HG03196 (cell line): ENCODE measurements at regions not wholly inside any gene's neighbourhood (a gene's known extent, or its start where the extent isn't known, plus 50 kb on each side); places are given as distances from the start of the nearest gene placed in this dataset.
"Not testable (repeated sequence)": the region's sequence is repeated elsewhere in the genome, so short reads cannot be mapped to it uniquely, and the experiment has no call there.

Experiments
- ATAC-seq: cut with Tn5 transposase; IDR thresholded peaks from one replicate; pipeline ENCODE4 v1.9.1; 2021; ENCODE audit not compliant: unreplicated experiment

DNA sequence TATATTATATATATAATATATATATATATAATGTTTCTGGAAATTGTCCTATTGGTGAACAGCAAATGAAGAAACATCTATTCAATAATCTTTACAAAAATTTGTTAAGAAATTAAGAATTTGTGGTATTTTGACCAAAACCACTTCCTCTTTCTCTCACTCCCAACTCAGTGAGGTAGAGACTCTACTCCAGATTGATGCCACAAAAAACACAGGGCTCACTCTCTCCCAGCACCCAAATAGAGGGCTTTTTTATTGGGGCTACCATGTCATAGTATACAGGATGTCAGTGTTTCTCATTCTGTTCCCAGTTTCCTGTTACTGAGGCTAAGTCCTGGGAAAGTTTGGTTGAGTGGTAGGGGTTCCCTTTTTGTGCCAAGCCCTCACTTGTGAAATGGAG is 1155.4 kb downstream of the BCL11A start:
- ATAC-seq: no peak

DNA sequence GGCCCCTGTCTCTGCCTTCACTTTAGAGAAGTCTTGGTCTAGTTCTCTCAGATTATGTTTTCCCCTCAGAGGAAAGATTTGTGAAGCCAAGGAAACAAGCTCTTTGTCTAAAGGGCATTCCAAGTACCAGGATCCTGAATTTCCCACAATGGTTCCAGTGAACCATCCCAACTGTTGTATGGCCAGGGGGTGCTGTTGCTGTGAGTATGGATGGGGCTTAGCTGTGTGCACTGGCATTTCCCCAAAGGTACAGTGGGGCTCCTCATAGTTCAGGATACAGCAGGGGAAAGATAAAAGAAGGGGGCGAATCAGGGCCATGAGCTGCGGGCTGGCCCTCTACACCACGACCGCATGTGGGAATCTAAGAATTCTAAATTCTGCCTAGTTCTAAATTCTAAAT is 1154.0 kb upstream of the FANCL start:
- ATAC-seq: no peak

DNA sequence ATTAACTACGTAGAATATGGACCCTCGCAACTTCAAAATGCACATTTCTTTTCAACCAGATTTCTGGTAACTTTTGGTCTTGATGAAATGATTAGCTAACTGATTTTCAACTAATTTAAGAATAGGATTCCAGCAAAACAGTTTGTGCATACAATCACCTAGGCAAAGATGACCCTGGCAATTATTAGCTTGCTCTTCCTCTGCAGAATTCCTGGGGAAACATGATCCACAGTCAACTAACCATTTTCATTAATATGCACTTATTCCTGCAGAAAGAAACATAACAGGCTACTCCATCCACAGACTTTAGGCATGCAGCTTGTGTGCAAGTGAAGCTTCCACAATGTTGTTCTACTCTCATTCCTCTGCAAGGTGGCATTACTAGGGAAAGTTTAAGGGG is 1150.8 kb upstream of the FANCL start:
- no peak for ATAC-seq

DNA sequence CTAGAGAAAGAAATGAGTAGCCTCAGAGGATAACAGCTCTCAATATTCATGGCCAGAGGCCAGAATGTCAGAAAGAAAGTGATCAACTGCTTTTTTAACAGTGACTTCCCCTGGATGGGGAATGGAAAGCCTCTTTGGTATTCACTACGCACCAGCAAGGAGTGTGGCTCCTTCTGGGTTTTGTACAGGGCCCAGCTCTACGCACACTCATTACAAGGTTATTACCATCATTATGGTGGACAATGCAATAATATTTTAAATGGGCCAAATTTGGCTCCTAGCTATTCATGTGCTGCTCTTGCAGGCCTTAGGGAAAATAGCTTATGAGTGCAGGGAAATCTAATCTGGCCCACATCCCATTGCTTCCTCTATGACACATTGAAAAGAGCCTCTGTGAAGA is 1149.5 kb upstream of the FANCL start:
- no peak for ATAC-seq

DNA sequence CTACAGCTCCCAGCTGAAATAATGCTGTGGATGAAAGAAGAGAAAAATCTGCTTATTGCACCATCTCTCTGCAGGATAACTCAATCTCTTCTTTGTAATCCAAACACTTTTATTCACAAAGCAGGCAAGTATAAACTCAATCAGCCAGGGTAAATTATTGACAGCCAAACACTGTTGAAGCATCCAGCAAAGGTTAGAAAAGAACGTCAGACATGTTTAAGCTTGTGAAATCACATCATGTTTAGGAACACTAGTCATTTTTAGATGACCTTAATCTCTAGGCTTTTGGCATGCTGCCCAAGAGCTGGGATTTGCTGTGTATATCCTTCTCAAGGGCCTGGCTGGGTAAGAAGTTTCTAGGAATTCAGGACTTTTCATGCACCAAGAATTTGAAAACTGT is 1148.1 kb upstream of the FANCL start:
- ATAC-seq: no peak

DNA sequence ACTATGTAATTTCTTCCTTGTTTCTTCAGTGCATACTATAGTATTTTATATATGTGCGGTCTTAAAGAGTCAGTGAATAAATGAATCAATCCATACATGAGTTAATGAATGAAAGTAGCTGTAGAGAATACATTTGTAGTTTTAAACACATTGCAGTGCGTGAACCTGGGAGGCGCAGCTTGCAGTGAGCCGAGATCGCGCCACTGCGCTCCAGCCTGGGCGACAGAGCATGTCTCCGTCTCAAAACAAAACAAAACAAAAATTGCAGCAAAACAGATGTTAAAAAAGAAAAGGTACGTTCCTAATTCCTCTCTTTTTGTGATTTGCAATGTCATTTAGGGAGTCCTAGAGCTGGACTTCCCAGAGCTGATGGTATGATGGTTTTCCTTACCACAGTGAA is 1144.8 kb upstream of the FANCL start:
- ATAC-seq: no peak

DNA sequence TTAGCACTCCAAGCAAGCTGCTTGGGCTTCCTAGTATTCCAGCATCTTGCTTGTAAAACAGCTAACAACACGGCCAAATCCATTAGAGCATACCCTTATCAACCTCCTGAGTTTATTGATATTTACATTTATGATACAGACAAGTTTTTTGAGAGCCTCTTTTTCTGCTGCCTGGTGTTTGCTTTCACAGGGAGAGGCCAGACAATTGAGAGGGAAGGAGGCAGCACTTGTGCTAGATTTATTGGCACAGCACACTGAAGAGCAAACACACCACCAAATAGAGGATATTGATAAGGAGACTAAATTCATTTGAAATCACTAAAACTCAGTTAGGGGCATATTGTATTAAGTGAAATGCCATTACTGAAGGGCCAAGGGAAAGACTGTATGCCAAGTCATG is 1142.3 kb upstream of the FANCL start:
- ATAC-seq: no peak

DNA sequence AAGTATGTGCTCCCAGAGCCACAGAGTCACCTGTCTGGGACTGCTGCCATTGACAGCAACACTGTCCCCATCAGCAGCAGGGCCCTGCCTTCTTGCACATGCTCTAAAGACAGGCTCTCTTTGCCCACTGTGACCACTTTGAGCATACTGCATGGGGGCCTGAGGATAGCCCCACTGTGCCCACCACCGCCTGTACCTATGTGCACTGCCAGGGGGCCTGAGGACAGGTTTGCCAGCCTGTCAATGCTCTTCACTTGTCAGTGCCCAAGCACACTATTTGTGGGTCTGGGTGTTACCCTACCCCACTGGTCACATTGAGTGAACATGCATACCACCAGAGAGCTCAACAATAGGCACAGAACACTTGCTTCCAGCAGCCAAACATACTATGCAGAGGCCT is 1137.0 kb upstream of the FANCL start:
- no peak for ATAC-seq

DNA sequence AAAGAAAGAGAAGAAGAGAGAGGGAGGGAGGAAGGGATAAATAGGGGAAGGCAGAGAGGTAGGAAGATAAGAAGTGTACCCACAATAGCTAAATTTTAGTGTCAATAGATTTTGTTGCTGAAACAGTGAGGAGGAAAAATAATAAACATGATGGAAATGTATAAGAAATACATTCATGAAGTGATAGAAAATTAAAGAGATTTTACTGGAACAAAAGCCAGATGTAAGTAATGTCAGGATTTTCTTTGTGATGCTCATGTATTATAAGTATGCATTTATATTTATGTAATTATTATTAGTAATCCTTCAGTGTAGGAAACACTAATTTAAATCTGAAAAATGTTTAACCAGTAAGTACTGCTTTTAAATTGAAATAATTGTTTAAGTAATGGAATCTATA is 1125.2 kb upstream of the FANCL start:
- ATAC-seq: no peak

DNA sequence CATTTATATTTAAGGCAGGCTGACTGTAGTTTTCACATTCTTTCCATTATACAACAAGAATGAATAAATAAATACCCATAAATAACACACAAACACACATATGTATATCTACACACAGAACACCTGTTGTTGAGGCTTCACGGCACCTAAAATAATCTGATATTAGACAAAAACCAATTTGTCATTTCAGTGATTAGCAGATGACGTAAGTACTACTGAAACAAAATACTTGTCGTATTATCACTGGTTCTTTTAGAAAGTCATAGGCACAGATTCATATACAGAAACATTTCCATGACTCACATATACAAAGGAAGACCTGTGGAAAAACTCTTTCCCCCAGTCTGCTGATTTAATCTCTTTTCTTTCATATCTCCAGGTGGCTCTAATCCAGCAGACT is 1113.4 kb upstream of the FANCL start:
- no peak for ATAC-seq

DNA sequence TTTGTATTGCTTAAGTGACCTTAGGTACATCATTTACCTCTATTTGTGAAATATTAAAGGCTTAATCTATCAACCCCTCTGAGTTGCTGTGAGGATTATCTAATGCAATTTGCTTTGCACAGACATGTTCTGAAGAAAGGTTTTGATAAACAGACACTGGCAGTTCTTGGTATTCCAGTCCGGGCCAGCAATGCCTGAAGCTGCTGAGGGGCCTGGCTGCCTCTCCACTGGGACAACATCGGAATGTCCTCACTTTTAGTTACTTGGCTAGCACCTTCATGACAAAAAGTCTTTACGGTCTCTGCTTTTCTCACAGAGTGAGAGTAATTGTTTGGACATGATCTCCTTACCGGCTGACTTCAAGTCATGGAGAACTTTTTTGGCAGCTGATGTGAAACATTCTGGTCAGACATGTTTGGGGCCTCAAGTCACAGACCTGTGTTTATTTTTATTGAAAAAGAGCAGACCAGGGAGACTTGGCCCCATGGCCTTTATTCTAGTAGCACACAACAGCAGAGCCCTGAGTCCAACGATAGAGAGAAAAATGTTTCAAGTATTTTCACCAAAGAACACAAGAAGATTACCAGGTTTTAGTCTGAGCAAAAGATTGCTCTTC is 1112.3 kb upstream of the FANCL start:
- no peak for ATAC-seq

DNA sequence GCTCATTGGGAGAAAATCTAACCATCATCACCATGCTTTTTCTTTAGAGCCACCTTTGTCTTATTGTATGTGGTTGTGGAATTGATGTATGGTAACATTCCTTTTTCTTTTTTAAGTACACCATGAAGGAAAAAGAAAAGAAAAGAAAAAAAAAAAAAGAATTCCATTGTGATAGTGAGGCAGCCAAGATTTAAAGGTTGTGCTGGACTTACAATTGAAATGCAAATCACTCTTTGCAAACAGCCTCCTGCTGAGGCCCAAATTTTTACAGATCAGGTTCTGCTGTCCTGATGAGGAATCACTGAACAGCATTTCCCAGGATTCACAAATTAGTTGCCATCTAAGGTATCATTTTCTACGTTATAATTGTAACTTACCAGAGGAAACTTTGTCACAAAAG is 1101.0 kb upstream of the FANCL start:
- ATAC-seq: no peak

DNA sequence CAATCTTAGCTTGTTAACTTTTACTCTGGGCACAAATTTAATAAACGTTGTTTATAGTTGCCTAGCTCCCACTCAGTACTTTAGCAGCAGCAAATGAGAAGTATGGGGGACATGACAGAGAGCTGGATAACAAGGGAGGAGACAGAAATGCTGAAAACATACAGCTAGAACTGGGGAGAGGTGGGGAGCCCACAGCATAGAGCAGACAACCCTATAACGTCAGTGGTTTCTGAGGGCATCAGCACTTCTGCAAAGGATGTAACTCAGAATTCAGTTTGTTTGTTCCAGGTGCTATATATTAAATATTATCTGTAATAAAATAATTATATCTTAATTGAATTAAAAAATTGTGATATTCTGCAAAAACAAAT is 1098.7 kb upstream of the FANCL start:
- ATAC-seq: no peak

DNA sequence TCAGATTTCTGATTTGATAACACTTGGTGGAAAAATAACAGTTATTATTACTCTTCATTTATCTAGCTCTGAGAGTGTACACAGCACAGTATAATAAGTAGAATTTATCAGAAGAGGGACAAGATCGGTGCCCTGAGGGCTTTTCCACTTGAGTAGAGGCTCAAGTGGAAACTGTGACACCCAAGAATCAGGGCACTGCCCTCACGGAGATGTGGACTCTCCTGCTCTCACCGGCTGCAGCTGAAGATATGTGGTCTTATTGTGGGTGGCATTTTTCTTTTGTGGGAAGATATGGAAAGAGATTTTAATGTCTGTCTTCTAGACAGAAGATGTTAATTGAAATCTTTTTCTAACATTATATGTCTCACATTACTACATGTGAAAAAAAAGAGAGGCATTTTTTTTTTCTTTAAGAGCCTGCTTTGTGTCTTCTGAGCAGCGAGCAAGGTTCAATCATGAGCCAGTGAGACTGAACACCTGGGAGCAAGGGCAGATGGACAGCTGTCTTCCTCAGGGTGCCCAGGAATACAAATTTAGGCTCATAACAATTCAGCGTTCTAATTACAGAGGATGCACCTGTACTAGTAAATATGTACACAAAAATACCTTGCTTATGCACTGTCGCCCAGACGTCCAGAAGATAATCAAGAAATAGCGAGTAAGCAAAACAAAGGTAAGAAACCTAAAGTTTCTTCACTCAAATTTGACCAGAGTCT is 1098.2 kb upstream of the FANCL start:
- ATAC-seq: no peak

DNA sequence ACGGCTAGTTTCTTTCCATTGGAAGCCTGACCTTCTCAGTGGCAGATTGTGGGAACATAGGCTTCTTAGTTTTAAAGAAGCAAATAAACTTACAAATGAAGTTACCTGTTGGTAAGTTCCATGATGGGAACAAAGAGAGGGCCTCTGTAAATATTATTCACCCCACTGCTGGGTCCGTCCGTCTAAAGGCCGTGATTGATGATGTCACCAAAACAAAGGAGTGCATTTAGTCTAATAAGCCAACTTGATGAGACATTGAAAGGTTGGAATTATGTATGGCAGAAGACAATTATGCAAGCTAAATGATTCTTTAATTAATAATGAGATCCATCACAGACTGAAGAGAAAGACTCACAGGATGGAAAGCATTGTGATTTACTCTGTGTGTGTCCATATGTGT is 1091.9 kb upstream of the FANCL start:
- no peak for ATAC-seq

DNA sequence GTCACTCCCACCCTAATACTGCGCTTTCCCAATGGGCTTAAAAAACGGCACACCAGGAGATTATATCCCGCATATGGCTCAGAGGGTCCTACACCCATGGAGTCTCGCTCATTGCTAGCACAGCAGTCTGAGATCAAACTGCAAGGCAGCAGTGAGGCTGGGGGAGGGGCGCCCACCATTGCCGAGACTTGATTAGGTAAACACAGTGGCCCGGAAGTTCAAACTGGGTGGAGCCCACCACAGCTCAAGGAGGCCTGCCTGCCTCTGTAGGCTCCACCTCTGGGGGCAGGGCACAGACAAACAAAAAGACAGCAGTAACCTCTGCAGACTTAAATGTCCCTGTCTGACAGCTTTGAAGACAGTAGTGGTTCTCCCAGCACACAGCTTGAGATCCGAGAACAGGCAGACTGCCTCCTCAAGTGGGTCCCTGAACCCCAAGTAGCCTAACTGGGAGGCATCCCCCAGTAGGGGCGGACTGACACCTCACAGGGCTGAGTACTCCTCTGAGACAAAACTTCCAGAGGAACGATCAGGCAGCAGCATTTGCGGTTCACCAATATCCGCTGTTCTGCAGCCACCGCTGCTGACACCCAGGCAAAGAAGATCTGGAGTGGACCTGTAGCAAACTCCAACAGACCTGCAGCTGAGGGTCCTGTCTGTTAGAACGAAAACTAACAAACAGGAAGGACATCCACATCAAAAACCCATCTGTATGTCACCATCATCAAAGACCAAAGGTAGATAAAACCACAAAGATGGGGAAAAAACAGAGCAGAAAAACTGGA is 1085.6 kb upstream of the FANCL start:
- not testable (repeated sequence) for ATAC-seq

DNA sequence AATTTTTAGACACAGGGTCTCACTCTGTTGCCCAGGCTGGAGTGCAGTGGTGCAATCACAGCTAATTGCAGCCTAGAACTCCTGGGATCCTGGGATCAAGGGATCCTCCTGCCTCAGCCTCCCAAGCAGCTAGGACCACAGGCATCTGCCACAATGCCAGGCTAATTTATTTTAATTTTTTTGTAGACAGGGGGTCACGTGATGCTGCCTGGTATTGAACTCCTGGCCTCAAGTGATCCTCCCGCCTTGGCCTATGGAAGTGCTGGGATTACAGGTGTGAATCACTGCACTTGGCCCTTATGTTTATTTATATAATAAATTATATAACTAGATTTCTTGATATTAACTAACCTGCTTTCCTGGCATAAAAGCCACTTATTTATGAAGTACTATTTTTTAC is 1081.7 kb upstream of the FANCL start:
- no peak for ATAC-seq

DNA sequence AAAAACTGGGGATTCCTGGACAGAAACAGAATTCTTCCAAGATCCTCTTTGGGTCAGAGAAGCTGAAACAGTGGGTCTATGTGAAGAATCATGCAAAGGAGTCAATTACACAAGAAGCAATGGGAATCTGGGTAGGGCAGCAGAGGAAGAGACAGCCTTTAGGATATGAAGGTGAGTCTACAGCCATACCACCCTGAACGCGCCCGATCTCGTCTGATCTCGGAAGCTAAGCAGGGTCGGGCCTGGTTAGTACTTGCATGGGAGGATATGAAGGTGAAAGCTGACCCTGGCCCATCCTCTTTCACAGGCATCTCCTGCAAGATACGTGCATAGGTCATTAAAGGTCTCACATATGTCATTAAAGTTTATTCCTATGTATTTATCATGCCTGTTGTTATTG is 1080.9 kb upstream of the FANCL start:
- ATAC-seq: no peak

DNA sequence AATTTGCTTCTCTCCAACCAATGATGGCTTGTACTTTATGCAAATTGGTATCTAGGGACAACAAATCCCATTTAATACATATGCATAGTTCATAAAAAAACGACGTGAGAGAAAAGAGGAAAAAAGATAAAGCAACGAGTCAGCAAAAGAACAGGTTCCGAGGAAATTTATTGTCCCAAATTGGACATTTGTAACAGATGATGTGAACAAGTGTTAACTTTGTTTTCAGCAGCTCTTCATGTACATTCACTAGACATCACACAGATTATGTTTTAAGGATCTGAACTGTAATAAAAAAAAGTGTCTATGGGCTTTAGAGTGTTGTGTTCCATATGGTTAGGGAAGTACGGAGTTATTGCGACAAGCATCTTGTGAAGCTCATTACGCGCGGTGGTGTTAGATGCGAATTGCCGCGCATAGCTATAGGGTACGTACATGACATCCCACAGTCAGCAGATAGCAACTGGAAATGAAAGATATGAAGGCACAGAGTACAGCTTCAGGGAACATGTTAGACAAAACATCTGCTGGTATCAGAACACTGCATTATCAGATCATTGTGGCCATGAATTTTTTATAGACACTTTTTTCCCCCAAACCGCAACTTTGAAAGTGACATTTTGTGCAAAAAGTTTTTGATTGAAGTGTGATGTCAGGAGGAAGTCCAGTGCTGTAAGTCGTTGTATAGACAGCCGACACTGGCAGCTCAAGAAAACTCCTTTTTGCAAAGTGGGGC is 1073.1 kb upstream of the FANCL start:
- ATAC-seq: no peak

DNA sequence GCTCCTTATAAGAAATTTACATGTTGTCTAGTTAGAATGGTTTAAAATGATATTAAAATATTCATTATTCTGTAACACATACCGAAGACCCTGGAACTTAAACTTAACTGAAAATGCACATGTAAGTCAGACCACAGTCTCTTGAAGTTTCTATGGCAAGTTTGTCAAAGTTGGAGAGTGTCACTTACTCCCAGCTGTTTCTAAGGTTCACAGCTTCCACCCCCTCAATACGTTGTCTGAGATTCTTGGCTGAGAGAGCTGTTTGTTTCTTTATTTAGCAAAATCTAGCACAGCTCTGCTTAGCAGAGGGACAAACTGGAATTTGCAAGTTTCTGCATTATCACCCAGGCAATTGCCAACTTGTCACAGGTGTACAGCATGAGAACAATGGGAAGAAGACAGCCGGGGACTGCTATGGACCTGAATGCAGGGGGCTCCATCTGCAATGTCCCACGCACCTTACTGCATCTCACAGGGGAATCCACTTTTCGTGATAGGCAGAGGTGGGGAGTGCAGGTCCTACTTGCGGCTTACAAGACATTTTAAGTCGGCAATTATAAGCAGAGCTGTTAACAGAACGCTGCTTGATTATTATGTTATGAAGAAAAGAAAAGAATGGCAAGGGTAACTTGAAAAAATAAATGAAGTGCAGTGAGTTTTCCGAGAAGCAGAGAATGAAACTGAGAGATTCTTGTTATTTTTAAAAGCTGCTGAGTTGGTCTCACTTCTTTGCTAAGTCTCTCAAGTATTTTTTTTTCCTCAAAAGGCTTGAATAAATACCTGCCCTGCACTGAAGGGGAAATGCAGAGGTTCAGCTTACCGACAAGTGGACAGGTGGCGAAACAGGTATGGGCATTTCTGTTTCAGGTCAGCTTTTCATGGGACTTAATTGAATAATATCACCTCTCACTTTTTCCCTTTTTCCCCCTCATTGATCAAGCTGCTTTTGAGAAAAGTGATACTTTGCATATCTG is 1072.1 kb upstream of the FANCL start:
- no peak for ATAC-seq

DNA sequence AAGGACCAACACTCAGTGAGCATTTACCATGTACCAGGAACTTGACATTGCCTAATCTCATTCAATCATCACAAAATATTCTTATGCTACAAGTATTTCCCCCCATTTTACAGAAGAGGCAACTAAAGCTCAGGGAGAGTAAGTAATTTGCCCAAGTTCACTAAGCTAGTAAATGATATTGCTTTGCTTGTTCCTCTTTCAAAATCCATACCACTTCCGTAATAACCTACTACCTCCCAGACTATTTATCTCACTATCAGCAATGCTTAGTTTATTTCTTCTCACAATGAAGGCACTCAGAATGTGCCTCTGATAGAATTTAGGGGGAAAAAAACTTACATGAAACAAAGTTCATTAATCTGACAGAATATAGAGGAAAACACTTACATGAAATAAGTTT is 1070.9 kb upstream of the FANCL start:
- no peak for ATAC-seq
